T-helper 9 cell (primary cell): ENCODE measurements at regions not wholly inside any gene's neighbourhood (a gene's known extent, or its start where the extent isn't known, plus 50 kb on each side); places are given as distances from the start of the nearest gene placed in this dataset.

Source experiments
- DNase-seq: peaks from one replicate; pipeline ENCODE4 v3.0.0-alpha.2; 2020

GRCh38 chr11:122165607-122166371 is 49.8 kb upstream of the BLID start:
- DNase-seq: no peak
